Stimulated activated effector memory CD8-positive, alpha-beta T cell treated with anti-CD3 and anti-CD28 coated beads, Interleukin-12 subunit alpha, Interleukin-12 subunit beta, amount 100 ng/mL, for 72 hours (primary cell): ENCODE measurements at regions not wholly inside any gene's neighbourhood (a gene's known extent, or its start where the extent isn't known, plus 50 kb on each side); places are given as distances from the start of the nearest gene placed in this dataset.
"Not testable (repeated sequence)": the region's sequence is repeated elsewhere in the genome, so short reads cannot be mapped to it uniquely, and the experiment has no call there.

ENCODE experiments used
- ATAC-seq: fragments of 150-1000 bp; cut with Tn5 transposase; 2 replicates; pipeline ENCODE4 v1.10.0; 2021
- DNase-seq, 2 donors: peaks; one replicate each; pipeline ENCODE4 v3.0.0; 2021 to 2022; ENCODE audit warnings: low spot score in 2 of 2
- H3K27ac Mint-ChIP-seq: one replicate; pipeline ENCODE4 v1.8.0; 2022; ENCODE audit warnings: mild to moderate bottlenecking, mixed read lengths
- H3K36me3 Mint-ChIP-seq: one replicate; pipeline ENCODE4 v1.8.0; 2022; ENCODE audit warnings: mild to moderate bottlenecking, mixed read lengths
- H3K4me1 Mint-ChIP-seq: one replicate; pipeline ENCODE4 v1.8.0; 2022; ENCODE audit warnings: mixed read lengths
- H3K4me3 Mint-ChIP-seq: one replicate; pipeline ENCODE4 v1.8.0; 2022; ENCODE audit warnings: mild to moderate bottlenecking, mixed read lengths
- H3K9me3 Mint-ChIP-seq: one replicate; pipeline ENCODE4 v1.8.0; 2022; ENCODE audit warnings: mixed read lengths

DNA sequence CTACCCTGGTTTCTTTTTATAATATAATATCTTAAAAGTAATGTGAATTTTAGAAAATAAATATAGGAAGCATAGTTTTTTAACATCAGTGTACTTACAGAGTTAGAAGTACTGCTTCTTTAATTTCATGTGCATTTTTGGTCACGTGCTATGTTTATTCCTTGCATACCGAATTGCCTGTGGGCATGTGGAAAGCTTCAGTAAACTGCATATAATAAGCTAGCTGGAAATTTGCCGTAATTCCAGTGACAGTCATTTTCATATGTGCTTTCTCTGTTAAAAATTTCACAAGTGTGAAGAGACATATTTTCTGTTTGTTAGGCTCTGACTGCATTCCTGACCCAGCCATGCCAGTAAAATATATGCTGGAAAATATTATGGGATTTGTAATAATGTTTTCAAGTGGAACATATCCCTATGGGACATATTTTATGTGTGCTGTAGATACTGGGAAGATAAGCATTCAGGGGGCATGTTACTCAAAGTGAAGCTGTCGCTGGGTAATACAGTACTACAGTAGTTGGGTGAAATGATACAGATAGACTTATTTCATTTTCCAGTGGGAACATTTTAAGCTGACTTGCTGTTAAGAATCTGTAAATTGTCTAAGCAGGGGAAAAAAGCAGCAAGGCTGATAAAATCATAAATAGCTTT is 616.7 kb downstream of the FRK start:
- Mint-ChIP-seq H3K36me3 (no peaks in the 10 kb centered on the region), H3K27ac (no peak overlapping the region), H3K4me3 (no peak overlapping the region), H3K9me3 (peaks cover 19% of the 10 kb centered on the region), H3K4me1 (no peaks in the 10 kb centered on the region)
- ATAC-seq (no peak), DNase-seq (no peak)

- H3K9me3 Mint-ChIP-seq, result peaks cover 24% of the 10 kb centered on the region
- H3K4me1 Mint-ChIP-seq, result no peaks in the 10 kb centered on the region
- ATAC-seq (no peak), DNase-seq (no peak)
- no peak overlapping the region for H3K27ac Mint-ChIP-seq
- no peaks in the 10 kb centered on the region for H3K36me3 Mint-ChIP-seq
- H3K4me3 Mint-ChIP-seq, result no peak overlapping the region
Observed at GRCh38 chr6:115442323-115442722, 618.4 kb downstream of the FRK start.

DNA sequence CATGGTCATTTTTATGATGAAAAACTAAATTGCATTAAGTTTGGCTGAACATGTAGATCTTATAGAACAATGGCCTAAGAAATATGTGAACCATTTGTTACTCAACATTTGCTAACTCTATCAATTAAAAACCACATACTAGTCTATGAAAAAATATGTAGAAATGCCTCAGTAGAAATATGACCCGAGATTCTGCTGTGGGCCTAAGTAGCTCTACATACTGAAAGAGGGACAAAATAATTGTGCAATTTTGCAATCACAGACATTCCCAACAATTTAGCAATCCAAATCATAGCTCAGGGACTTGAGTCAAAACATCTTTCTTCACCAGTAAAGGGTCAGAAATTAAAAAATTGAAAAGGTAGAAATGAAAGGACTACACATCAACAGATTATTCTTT is 619.0 kb downstream of the FRK start:
- no peak overlapping the region for H3K4me3 Mint-ChIP-seq
- no peak overlapping the region for H3K27ac Mint-ChIP-seq
- no peak for ATAC-seq
- peaks cover 24% of the 10 kb centered on the region for H3K9me3 Mint-ChIP-seq
- DNase-seq, result no peak
- no peaks in the 10 kb centered on the region for H3K36me3 Mint-ChIP-seq
- no peaks in the 10 kb centered on the region for H3K4me1 Mint-ChIP-seq

GRCh38 chr6:115415378-115415777 is 645.3 kb downstream of the FRK start:
- no peak overlapping the region for H3K4me3 Mint-ChIP-seq
- ATAC-seq (no peak), DNase-seq (no peak)
- H3K4me1 Mint-ChIP-seq, result no peaks in the 10 kb centered on the region
- H3K27ac Mint-ChIP-seq, result no peak overlapping the region
- no peaks in the 10 kb centered on the region for H3K36me3 Mint-ChIP-seq
- H3K9me3 Mint-ChIP-seq, result peaks cover 3% of the 10 kb centered on the region

DNA sequence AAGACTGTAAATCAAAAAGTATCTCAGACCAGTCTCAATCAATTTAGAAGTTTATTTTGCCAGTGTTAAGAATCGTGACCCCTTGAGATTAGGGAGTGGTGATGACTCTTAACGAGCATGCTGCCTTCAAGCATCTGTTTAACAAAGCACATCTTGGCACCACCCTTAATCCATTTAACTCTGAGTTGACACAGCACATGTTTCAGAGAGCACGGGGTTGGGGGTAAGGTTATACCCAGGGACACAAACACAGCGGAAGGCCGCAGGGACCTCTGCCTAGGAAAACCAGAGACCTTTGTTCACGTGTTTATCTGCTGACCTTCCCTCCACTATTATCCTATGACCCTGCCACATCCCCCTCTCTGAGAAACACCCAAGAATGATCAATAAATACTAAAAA is 645.8 kb downstream of the FRK start:
- not testable (repeated sequence) for H3K9me3 Mint-ChIP-seq, H3K4me3 Mint-ChIP-seq, ATAC-seq, H3K36me3 Mint-ChIP-seq, DNase-seq, H3K27ac Mint-ChIP-seq, H3K4me1 Mint-ChIP-seq

GRCh38 chr6:115411756-115412155 is 648.9 kb downstream of the FRK start:
- no peak overlapping the region for H3K27ac Mint-ChIP-seq
- no peak overlapping the region for H3K4me3 Mint-ChIP-seq
- no peaks in the 10 kb centered on the region for H3K36me3 Mint-ChIP-seq
- peaks cover 5% of the 10 kb centered on the region for H3K9me3 Mint-ChIP-seq
- no peaks in the 10 kb centered on the region for H3K4me1 Mint-ChIP-seq
- DNase-seq (no peak), ATAC-seq (no peak)

DNA sequence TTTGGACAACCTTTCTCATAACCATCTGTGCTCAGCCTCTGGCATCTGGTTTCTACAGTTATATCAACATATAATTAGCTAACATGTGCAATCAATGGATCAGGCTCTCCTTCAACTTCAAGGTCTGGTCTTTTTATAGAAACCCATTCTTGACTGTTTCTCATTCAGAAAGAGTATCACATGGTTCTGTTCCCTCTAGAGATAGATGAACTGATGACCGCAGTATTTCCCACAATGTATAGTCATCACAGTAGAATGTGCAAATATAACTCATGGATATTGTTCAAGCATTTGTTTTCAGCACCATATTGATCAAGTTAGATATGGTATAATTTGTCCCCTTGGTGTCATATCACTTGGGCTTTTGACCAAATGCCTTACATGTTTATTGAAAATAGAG is 656.2 kb downstream of the FRK start:
- Mint-ChIP-seq H3K4me3 (no peak overlapping the region), H3K27ac (no peak overlapping the region)

DNA sequence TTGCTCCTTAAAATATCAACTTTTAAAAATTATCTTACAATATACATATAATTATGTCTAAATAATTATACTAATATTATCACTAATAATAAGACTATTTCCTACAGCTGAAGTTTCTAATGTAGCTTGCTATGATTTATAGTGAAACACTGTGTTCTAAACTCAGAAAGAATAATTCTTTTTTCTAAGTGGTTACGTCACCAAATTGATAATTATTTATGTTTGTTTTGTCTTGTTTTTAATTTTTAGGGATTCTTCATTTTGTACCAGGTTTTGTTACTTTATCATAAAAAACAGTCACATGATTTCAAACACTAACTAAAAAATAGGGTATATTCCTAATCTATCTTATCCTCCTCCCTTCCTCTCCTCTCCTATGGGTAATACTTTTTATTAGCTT is 662.1 kb downstream of the FRK start:
- Mint-ChIP-seq H3K9me3 (peaks cover 20% of the 10 kb centered on the region), H3K4me1 (no peaks in the 10 kb centered on the region), H3K36me3 (no peaks in the 10 kb centered on the region), H3K27ac (no peak overlapping the region), H3K4me3 (no peak overlapping the region)
- ATAC-seq, result no peak
- DNase-seq, result no peak

More for the DNA sequence above, 656.2 kb downstream of the FRK start:
- Mint-ChIP-seq H3K4me1 (no peaks in the 10 kb centered on the region), H3K36me3 (no peaks in the 10 kb centered on the region), H3K9me3 (peaks cover 17% of the 10 kb centered on the region)
- no peak for ATAC-seq
- no peak for DNase-seq

- Mint-ChIP-seq H3K36me3 (no peaks in the 10 kb centered on the region), H3K4me1 (no peaks in the 10 kb centered on the region), H3K27ac (no peak overlapping the region), H3K9me3 (peaks cover 24% of the 10 kb centered on the region), H3K4me3 (no peak overlapping the region)
- peak; percentile 34 for ATAC-seq
- no peak for DNase-seq
Observed at GRCh38 chr6:115396112-115396906, 664.4 kb downstream of the FRK start.

DNA sequence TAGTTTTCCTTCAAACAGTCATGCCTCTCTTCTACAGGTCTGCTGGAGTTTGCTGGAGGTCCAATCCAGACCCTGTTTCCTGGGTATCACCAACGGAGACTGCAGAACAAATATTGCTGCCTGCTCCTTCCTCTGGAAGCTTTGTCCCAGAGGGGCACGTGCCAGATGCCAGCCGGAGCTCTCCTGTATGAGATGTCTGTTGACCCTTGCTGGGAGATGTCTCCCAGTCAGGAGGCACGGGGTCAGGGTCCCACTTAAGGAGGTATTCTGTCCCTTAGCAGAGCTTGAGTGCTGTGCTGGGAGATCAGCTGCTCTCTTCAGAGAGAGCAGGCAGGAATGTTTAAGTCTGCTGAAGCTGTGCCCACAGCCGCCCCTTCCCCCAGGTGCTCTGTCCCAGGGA is 666.9 kb downstream of the FRK start:
- ATAC-seq, result no peak
- peaks cover 28% of the 10 kb centered on the region for H3K9me3 Mint-ChIP-seq
- H3K27ac Mint-ChIP-seq, result no peak overlapping the region
- no peak overlapping the region for H3K4me3 Mint-ChIP-seq
- DNase-seq, result no peak
- H3K4me1 Mint-ChIP-seq, result no peaks in the 10 kb centered on the region
- no peaks in the 10 kb centered on the region for H3K36me3 Mint-ChIP-seq

DNA sequence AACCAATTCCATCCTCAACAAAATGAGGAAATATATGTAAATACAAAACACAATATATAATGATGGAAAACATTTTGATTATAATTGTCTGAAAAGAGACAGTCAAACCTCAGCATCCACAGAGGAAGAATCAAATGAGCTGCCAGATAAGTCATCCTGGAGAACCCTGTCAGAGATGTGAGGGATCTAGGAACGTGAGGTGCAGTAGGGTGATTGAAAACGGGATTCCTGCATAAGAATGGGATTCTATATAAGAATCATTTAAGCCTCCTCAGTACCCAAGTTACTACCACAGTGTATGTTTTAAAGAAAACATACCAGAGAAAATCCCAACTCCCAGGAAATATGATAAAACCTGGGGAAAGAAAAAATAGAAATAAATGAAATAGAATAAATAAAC is 690.5 kb downstream of the FRK start:
- Mint-ChIP-seq H3K4me3 (no peak overlapping the region), H3K27ac (no peak overlapping the region), H3K4me1 (no peaks in the 10 kb centered on the region), H3K9me3 (peaks cover 17% of the 10 kb centered on the region), H3K36me3 (no peaks in the 10 kb centered on the region)
- no peak for ATAC-seq
- no peak for DNase-seq

DNA sequence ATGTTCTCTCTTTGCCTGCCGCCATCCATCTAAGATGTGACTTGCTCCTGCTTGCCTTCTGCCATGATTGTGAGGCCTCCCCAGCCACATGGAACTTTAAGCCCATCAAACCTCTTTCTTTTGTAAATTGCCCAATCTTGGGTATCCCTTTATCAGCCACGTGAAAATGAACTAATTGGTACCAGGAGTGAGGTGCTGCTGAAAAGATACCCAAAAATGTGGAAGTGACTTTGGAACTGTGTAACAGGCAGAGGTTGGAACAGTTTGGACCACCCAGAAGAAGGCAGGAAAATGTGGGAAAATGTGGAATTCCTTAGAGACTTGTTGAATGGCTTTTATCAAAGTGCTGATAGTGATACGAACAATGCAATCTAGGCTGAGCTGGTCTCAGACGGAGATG is 694.9 kb downstream of the FRK start:
- H3K9me3 Mint-ChIP-seq, result peaks cover 13% of the 10 kb centered on the region
- no peak for ATAC-seq
- no peak for DNase-seq
- H3K27ac Mint-ChIP-seq, result no peak overlapping the region
- no peak overlapping the region for H3K4me3 Mint-ChIP-seq
- no peaks in the 10 kb centered on the region for H3K4me1 Mint-ChIP-seq
- H3K36me3 Mint-ChIP-seq, result no peaks in the 10 kb centered on the region

DNA sequence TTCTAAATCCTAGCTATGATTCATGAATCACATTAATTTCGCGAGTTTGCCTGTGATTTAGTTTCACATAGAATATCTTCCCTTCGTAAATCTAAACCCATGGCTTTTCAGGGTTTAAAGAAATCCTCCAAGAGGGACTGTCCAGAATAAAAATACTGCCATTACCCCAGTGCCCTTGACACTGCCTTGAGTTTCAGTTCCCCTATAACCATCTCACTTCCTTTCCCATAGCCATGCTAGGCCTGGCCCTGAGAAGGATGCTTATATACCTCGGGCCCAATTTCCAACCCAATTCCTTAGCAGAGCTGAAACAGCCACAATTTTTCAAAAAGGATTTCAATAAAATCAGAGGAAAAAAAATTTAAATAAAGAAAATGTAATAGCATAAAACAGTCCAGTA is 697.3 kb downstream of the FRK start:
- ATAC-seq, result no peak
- Mint-ChIP-seq H3K27ac (no peak overlapping the region), H3K4me1 (no peaks in the 10 kb centered on the region), H3K4me3 (no peak overlapping the region), H3K36me3 (no peaks in the 10 kb centered on the region), H3K9me3 (peaks cover 16% of the 10 kb centered on the region)
- no peak for DNase-seq

GRCh38 chr6:115362234-115362633 is 698.5 kb downstream of the FRK start:
- no peaks in the 10 kb centered on the region for H3K4me1 Mint-ChIP-seq

DNA sequence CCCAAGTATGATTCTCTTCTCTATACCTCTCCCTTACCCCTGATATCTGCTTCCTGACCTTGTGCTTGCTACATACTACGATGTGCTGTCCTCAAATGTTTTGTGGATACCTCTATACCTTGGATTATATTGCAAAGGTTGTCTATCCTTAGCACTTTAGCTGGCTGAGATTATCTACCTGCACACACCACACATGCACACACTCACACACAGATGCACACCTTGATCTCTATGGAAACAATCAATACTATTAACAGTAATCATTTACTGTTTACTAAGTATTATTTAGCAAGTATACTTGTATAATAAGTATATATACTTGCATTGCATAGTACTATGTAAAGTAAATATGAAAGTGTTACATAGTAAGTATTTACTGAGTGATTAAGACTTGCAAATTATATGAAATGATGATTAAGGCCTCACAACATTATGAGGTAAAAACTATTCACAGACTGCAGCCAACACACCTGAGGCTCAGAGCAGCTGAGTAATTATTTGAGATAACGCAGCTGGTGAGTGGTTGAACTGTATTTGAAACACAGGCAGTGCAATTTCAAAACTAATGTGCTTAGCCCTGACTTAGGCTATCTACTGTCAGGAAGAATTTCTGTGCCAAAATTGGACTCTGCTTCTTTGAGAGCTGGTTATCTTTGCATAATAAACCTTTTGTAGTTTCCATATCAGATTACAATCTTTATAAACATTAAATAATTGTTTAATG is 699.9 kb downstream of the FRK start:
- ATAC-seq (no peak), DNase-seq (no peak)
- H3K36me3 Mint-ChIP-seq, result no peaks in the 10 kb centered on the region
- H3K27ac Mint-ChIP-seq, result no peak overlapping the region
- no peak overlapping the region for H3K4me3 Mint-ChIP-seq
- peaks cover 20% of the 10 kb centered on the region for H3K9me3 Mint-ChIP-seq
- H3K4me1 Mint-ChIP-seq, result no peaks in the 10 kb centered on the region

More at GRCh38 chr6:115362234-115362633, 698.5 kb downstream of the FRK start:
- no peak for ATAC-seq
- no peaks in the 10 kb centered on the region for H3K36me3 Mint-ChIP-seq
- DNase-seq, result no peak
- H3K4me3 Mint-ChIP-seq, result no peak overlapping the region
- H3K27ac Mint-ChIP-seq, result no peak overlapping the region
- H3K9me3 Mint-ChIP-seq, result peaks cover 16% of the 10 kb centered on the region

DNA sequence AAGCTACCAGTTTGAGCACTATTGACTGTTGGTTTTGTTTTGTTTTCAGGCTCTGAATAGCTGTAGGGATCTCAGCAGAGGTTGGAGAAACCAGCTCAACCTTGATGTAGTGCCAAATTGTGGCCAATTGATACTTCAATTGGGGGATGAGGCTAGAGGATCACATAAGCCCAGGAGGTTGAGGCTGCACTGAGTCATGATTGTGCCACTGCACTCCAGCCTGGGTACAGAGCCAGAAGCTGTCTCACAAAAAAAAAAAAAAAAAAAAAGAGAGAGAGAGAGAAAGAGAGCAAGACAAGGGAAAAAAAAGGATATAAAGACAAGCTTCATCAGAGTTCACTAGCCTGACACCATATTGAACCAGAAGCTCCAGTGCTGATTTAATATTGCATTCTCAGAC is 702.1 kb downstream of the FRK start:
- H3K9me3 Mint-ChIP-seq, result peaks cover 18% of the 10 kb centered on the region
- no peaks in the 10 kb centered on the region for H3K4me1 Mint-ChIP-seq
- H3K4me3 Mint-ChIP-seq, result no peak overlapping the region
- H3K27ac Mint-ChIP-seq, result no peak overlapping the region
- DNase-seq, result no peak
- H3K36me3 Mint-ChIP-seq, result no peaks in the 10 kb centered on the region
- no peak for ATAC-seq
